HG02970 (cell line): ENCODE measurements at regions not wholly inside any gene's neighbourhood (a gene's known extent, or its start where the extent isn't known, plus 50 kb on each side); places are given as distances from the start of the nearest gene placed in this dataset.
A peak's percentile ranks its signal among the peaks of the same experiment; 100 is the strongest.
"Not testable (repeated sequence)": the region's sequence is repeated elsewhere in the genome, so short reads cannot be mapped to it uniquely, and the experiment has no call there.

Experiments used
- ATAC-seq: cut with Tn5 transposase; IDR thresholded peaks from one replicate; pipeline ENCODE4 v1.9.1; 2021; ENCODE audit warnings: mild to moderate bottlenecking, moderate library complexity, moderate number of reproducible peaks; ENCODE audit not compliant: unreplicated experiment, low FRiP score

DNA sequence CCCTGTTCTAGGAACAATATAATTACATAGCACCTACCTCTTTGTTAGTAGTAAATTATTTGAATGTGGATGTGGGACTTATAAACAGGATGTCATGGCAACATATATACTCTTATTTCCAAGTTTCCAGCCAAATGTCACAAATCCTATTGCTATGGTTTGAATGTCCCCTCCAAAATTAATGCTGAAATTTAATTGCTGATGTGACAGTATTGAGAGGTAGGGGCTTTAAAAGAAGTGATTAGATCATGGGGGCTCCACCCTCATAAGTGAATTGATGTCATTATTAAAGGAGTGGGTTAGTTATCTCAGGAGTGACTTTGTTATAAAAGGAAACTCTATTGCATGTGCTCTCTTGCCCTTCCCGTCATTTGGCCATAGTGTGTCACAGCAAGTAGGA lies 164.2 kb upstream of the ATF7IP start:
- ATAC-seq, result no peak

DNA sequence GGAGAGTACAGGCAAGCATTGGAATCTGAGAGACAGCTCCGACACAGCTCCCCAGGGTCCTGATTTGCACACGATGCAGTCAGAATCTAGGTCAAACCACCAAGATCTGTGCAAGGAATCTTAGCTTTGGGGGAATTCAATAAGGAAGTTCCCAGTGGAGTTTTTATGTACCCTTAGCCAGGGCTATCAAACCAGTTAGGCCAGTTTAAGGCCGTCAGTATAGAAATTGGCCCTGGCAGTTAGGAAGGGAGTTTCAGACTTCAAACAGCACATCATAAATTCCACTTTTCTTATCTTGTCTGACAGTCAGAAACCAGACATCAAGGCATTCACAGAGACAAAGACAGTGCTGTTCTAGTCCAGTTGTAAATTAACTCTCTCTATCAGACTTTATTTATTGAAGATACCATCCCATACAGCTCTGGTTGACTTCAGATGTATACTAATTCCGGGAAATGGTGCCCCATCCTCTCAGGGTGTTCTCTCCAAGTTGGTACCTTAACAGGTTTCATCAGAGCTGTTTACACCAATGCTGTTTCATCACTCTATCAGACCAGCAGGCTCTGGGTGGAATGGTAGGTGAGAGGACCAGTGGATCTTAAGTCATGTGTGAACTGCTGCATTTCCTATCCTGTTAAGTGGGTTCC lies 157.5 kb upstream of the ATF7IP start:
- no peak for ATAC-seq

DNA sequence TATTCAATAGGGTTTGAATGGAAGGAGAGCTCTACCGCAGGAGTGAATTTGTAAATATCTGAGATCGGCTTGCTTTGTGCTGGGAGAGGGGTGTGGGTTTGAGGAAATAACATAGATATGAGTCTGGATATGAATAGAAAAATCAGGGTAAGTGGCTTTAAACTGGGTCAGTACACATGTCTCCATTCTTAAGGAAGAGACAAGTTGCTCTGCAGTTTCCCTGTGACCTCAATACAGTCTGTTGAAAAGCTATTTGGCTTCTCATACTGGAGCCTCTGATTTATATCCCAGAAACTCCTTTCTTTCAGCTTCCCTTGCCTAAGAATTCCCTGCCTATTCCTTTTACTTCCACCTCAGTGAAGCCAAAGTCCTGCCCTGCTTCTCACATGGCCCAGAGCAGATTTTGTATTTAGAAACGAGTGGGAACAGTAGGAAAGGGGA lies 153.5 kb upstream of the ATF7IP start:
- ATAC-seq, result no peak

DNA sequence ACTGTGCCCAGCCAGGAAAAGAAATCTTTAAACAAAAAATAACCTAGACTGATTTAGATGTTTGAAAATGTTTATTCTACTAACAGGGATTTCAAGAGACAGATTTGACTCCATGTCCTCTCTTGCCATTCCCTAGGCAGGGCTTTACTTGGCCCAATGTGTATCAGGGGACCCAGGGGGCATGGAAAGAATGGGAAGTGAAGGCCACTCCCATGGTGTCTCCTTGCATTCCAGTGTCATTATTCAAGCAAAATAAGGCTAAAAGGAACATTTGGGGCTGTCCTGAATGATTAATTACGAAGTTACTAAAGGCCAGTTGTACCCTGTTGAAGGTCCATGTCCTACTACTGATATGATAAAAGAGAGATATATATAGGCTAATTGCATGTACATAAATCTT lies 151.9 kb upstream of the ATF7IP start:
- ATAC-seq, result no peak

DNA sequence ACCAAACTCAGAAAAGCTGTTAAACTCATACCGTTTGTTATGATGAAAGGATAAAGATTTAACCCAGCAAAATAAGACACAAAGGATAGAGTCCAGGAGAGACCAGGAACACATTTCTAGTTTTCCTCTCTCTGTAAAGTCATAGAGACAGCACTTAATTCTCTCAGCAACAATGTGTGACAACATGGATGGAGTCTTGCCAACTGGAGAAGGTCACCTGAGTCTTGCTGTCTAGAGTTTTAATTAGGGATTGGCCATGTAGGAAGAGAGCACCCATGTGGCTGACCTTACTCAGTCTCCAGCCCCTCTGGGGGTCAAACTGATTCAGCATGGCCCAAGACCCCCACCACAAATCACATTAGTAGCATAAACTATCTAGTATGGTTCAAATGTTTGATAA lies 151.0 kb upstream of the ATF7IP start:
- ATAC-seq, result no peak

DNA sequence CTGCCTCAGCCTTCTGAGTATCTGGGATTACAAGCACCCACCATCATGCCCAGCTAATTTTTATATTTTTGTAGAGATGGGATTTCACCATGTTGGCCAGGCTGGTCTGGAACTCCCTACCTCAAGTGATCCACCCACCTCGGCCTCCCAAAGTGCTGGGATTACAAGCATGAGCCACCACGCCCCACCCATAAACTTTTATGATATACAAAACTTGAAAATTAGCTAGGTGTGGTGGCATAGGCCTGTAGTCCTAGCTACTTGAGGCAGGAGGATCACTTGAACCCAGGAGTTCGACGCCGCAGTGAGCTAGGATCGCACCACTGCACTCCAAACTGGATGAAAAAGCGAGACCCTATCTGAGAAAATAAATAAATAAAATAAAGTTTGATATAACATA lies 149.5 kb upstream of the ATF7IP start:
- not testable (repeated sequence) for ATAC-seq

DNA sequence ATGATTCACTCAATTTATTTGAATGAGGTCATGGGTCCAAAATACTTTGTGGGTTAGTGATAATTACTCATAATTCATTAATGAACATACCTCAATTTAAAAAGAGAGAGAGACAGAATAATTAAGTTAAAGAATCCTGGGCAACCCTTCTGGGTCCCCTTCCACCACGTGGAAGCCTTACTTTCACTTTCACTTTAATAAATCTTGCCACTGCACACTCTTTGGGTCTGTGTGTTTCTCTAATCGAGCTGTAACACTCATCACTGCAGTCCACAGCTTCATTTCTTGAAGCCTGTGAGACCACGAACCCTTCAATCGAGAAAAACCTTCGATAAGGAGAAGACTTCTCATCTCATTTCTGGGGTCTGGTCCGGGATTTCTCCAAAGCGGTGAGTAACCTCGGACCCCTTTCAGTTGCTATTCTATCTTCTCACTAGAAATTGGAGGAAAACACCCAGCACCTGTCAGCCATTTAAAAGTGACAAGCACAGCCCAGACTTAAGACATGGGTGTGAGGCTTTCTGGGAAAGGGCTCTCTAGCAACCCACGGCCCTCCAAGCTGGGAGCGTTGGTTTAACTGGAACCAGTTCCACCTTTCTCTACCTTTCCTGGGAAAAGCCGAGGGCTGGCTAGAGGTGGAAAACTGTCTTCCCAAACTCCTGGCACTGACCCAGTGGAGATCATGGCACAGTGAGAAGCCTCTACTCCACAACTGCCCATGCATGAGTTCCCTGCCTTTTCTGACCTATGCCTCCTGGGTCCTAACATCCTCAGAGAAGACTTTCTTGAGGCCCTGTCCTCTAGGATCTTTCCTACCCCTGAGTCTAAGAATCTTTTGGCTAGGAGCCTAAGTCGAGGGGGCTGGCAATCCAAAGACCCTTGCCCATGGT lies 148.8 kb upstream of the ATF7IP start:
- no peak for ATAC-seq

DNA sequence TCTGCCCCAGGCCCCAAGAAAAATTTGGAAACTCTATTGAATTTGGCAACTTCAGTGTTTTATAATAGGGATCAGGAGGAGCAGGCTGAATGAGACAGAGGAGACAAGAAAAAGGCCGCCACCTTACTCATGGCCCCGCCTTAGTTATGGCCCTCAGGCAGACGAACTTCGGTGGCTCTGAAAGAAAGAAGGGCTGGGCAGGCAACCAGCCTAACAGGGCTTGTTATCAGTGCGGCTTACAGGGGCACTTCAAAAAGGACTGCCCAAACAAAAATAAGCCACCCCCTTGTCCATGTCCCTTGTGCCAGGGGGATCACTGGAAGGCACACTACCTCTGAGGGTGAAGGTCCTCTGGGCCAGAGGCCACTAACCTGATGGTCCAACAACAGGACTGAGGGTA lies 146.3 kb upstream of the ATF7IP start:
- no peak for ATAC-seq

DNA sequence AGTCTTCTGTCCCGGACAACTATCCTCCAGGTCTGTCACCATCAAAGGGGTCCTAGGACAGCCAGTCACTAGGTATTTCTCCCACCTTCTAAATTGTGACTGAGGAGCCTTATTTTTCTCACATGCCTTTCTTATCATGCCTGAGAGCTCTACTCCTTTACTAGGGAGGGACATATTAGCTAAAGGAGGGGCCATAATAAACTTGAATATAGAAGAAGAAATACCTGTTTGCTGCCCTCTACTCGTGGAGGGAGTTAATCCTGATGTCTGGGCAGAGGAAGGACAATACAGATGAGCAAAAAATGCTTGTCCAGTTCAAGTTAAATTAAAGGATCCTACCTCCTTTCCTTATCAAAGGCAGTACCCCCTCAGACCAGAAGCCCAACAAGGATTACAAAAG lies 145.8 kb upstream of the ATF7IP start:
- ATAC-seq, result not testable (repeated sequence)

DNA sequence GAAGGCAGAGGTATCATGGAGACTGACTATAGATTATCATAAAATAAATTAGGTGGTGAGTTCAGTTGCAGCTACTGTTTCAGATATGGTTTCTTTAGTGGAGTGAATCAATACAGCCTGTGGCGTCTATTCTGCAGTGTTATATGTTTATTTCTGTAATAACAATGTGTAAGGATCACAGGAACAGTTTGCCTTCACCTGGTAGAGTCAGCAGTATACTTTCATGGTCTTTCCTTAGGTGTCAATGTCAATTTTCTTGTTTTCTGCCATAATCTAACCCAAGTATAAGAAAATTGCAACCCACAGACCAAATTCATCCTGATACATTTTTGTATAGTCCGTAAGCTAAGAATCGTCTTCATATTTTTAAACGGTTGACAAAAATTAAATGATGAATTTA lies 140.4 kb upstream of the ATF7IP start:
- ATAC-seq, result no peak

DNA sequence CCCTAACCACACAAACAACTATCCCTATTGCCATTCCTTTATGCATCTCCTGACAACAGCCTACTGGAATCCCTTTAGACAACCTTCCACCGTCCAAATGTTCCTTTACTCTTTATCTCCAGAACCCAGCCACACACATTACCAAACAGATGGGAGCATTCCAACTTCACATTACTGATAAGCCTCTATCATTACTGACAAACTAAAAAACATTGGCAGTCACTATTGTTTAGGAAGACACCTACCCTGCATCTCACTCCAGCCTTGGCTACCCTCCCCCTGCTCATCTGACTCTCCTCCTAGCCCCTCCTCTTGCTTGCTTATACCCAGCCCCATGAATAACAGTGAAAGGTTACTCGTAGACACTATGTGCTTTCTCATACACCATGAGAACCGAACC lies 130.3 kb upstream of the ATF7IP start:
- not testable (repeated sequence) for ATAC-seq

DNA sequence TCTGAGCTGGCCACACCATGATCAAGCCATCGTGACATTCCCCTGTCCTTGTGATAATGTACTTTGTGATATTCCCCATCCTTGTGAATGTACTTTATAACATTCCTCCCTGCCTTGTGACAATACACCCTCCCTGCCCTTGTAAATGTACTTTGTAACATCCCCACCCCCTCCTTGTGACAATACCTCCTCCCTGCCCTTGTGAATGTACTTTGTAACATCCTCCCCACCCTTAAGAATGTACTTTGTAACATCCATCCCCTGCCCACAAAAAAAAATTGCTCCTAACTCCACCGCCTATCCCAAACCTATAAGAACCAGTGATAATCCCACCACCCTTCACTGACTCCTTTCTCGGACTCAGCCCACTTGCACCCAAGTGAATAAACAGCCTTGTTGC lies 128.8 kb upstream of the ATF7IP start:
- ATAC-seq, result not testable (repeated sequence)

DNA sequence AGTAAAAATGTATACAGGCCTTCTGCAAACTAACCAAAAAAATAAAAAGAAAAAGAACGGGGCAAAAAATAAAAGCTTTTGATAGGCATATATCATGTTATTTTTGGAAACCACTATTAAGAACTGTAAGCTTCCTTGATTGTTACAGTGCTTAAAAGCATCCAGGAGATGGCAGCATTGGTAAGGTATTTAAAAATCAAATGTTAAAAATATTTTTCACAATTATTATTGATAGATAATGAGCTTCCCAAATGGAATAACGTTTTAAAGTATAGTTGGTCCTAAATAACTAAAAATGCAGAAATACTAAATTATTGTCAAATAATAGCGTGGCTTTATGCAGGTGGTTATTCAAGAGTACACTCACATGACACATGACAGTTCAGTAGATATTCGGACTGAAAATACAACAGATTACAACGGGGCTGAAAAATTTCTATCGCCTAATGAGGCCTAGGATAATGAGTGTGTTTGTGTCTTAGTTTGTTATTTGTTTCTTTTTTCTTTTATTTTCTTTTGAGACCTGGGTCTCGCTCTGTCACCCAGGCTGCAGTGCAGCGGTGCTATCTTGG lies 127.2 kb upstream of the ATF7IP start:
- no peak for ATAC-seq

DNA sequence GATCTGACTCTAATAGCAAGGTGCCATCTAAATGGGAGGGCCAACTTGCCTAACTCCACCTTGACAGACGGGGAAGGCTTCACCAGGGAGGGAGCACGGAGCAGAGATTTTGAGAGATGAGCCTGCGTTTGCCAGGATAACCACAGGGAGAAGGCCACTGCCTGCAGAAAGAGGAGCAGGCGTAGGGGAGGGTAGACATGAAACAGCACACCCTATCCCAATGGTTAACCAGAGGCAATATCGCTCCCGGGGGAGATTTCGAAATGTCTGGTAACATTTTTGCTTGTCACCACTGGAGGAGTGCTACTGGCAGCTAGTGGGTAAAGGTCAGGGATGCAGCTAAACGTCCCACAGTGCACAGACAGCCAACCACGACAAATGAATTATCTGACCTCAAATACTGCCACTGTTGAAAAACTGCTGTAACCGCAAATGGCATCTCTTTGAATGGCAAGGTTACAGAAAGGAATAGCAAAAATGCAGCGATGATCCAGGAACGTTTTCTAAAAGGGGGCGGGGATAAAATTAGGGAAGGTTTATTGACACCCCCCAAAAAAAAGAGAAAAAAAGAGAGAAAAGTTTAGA lies 126.0 kb upstream of the ATF7IP start:
- ATAC-seq, result peak; percentile 77

DNA sequence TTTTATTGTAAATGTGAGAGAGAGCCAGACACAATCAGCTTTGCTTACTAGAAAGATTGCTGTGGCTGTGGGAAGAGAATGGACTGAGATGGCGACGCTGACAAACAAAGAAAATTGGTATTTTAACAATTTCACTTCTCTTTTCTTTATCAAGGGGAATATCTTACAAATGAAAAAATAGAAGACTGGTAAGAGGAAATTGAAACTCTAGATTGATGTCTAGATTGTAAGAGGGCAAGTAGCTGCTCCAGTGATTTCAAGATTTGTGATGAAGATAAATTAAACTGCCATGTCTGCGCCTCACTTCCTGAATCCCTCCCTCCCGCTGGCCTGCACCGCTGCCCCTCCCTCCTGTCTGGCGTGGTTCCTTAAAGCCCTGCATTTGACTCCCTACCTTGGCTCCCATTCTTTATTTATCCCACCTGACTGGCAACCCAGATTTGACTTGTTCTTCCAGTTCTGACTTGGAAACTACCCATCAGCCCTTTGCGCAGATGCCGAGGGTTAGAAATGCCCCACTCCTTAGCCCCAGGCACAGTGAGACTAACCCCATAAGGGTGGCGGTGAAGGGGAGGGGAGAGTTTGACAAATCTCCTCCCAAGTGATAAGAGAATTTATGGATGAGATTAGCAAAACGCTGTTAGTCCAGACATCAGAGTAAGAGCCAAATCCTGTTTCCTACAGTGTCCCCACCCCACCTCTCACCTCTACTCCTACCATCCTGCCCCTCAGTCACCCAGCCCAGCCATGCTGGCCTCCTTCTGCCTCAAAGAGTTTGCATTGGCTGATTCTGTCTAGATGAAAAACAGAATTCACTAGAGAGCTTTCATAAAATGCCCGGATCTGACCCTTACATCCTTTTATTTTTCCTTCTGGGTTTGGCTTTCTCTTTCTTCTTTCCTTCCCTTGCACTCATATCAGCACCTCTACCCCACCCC lies 125.3 kb upstream of the ATF7IP start:
- ATAC-seq, result peak; percentile 45

DNA sequence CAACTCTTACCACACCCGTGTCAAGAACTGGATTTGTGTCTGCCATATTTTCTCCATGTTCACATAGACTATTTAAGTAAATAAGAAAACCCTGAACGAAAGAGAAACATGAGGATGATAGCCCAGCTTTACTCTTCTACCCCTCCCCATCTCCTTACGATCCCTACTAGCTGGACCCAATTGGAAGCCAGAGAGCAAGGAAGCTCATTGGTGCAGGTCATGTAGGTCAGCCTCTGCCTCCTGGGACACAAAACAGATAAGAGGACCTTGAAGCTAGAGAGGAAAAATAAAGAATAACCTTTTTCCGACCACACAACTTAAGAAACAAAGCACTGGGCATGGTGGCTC lies 124.6 kb upstream of the ATF7IP start:
- ATAC-seq, result no peak

DNA sequence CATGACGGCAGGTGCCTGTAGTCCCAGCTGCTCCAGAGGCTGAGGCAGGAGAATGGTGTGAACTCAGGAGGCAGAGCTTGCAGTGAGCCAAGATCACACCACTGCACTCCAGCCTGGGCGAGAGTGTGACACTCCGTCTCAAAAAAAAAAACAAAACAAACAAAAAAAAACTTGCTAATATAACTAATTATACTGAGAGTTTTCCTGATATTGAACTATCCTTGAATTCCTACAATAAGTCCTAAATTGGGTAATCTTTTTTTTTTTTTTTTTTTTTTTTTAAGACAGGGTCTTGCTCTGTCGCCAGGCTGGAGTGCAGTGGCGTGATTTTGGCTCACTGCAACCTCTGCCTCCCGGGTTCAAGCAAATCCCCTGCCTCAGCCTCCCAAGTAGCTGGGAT lies 122.7 kb upstream of the ATF7IP start:
- not testable (repeated sequence) for ATAC-seq

DNA sequence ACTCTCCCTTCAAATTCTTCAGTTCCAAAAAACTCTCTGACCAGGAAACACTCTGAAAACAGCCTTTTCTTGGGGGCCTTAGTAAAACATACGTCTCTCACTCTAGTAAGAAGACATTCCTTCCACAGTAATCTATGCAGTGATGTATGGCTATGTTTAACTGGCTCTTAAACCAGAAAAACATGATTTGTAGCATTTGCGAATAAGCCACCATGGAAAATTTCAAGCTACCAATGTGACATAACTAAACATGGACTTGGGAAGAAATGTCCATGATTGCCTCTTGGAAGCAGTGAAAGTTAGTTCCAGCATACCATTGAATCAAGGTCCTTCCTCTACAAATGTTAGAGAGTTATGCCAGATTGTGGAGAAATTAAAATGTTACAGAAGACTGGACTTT lies 121.5 kb upstream of the ATF7IP start:
- ATAC-seq, result no peak

DNA sequence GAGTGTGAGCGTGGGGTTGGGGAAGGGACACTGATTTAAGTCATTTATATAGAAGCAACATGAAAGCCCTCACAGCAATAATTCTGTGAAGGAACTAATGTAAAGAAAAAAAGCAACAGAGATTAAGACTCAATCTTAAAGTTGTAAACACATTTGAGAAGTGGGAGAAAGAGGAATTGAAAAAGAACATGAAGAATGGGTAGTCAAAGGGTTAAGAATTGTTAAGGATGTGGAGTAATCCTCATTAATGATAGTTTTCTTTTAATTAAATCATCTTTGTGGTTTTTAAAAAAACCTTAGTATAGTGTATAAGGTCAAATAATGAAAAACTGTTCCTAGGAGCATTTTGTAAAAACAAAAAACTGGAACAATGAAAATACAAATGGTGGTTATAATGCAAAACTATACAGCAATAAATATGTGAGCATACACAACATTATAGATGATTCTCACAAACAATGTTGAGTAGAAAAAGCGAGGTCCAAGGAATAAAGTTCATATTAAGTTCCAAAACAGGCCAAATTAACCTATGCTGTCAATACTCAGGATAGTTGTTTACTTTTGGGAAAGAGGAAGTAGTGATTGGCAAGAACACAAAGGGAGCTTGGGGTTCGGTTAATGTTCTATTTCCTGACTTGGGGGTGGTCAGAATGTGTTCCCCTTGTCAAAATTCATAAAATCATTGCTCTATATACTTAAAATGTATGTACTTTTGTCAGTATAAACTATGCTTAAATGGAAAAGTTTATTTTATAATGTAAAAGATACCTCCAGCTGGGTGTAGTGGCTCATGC lies 120.4 kb upstream of the ATF7IP start:
- ATAC-seq, result no peak
